GM19468 (cell line): ENCODE measurements at regions not wholly inside any gene's neighbourhood (a gene's known extent, or its start where the extent isn't known, plus 50 kb on each side); places are given as distances from the start of the nearest gene placed in this dataset.
A peak's percentile ranks its signal among the peaks of the same experiment; 100 is the strongest.
"Not testable (repeated sequence)": the region's sequence is repeated elsewhere in the genome, so short reads cannot be mapped to it uniquely, and the experiment has no call there.

ENCODE experiments used
- ATAC-seq: cut with Tn5 transposase; IDR thresholded peaks from one replicate; pipeline ENCODE4 v1.9.1; 2021; ENCODE audit warnings: mild to moderate bottlenecking, moderate library complexity, moderate number of reproducible peaks; ENCODE audit not compliant: unreplicated experiment; ENCODE audit errors: extremely low read depth

GRCh38 chr9:84499969-84500582 is 159.5 kb upstream of the SLC28A3 start:
- ATAC-seq, result peak; percentile 89

- no peak for ATAC-seq
Measured at GRCh38 chr9:84500826-84501225, 160.3 kb upstream of the SLC28A3 start.

- no peak for ATAC-seq
Measured at GRCh38 chr9:84501587-84501986, 161.0 kb upstream of the SLC28A3 start.

GRCh38 chr9:84502066-84502465 is 161.5 kb upstream of the SLC28A3 start:
- no peak for ATAC-seq

- ATAC-seq, result no peak
Measured at GRCh38 chr9:84504360-84504759, 163.8 kb upstream of the SLC28A3 start.

GRCh38 chr9:84511651-84512050 is 157.9 kb upstream of the NTRK2 start:
- no peak for ATAC-seq

- ATAC-seq, result no peak
Measured at GRCh38 chr9:84512493-84512892, 157.0 kb upstream of the NTRK2 start.

- ATAC-seq, result no peak
Measured at GRCh38 chr9:84513473-84513872, 156.1 kb upstream of the NTRK2 start.

GRCh38 chr9:84513979-84514378 is 155.6 kb upstream of the NTRK2 start:
- no peak for ATAC-seq

- ATAC-seq, result no peak
Measured at GRCh38 chr9:84514421-84514820, 155.1 kb upstream of the NTRK2 start.

- ATAC-seq, result no peak
Measured at GRCh38 chr9:84517026-84517425, 152.5 kb upstream of the NTRK2 start.

- no peak for ATAC-seq
Measured at GRCh38 chr9:84519413-84519812, 150.1 kb upstream of the NTRK2 start.

GRCh38 chr9:84521208-84521607 is 148.3 kb upstream of the NTRK2 start:
- ATAC-seq, result no peak

- not testable (repeated sequence) for ATAC-seq
Measured at GRCh38 chr9:84526211-84526610, 143.3 kb upstream of the NTRK2 start.

GRCh38 chr9:84527060-84527720 is 142.3 kb upstream of the NTRK2 start:
- ATAC-seq, result not testable (repeated sequence)

- ATAC-seq, result not testable (repeated sequence)
Measured at GRCh38 chr9:84535973-84536372, 133.6 kb upstream of the NTRK2 start.

- no peak for ATAC-seq
Measured at GRCh38 chr9:84538879-84539278, 130.7 kb upstream of the NTRK2 start.

- ATAC-seq, result no peak
Measured at GRCh38 chr9:84542554-84542953, 127.0 kb upstream of the NTRK2 start.

GRCh38 chr9:84554069-84554664 is 115.4 kb upstream of the NTRK2 start:
- ATAC-seq, result no peak

GRCh38 chr9:84556556-84556955 is 113.0 kb upstream of the NTRK2 start:
- ATAC-seq, result no peak

- ATAC-seq, result no peak
Measured at GRCh38 chr9:84557751-84558150, 111.8 kb upstream of the NTRK2 start.

GRCh38 chr9:84563691-84564090 is 105.8 kb upstream of the NTRK2 start:
- no peak for ATAC-seq
